HCT116 (cell line): ENCODE measurements at regions not wholly inside any gene's neighbourhood (a gene's known extent, or its start where the extent isn't known, plus 50 kb on each side); places are given as distances from the start of the nearest gene placed in this dataset.

Experiments
- ATAC-seq: fragments of 200-7000 bp; cut with Tn5 transposase; 2 replicates; pipeline ENCODE4 v1.9.1; 2020; ENCODE audit warnings: mild to moderate bottlenecking, moderate library complexity
- BruUV-seq: library from RNA; stranded (reverse); fragments of 400-500 nt; replicated peaks from 2 replicates; lab custom pipeline; 2021; lab: Mats Ljungman, UMichigan
- CTCF ChIA-PET: fragments of 300-600 bp; sonication (Branson Sonifier 250); formaldehyde crosslinking; loops from one replicate; lab custom pipeline; 2021; ENCODE audit warnings: antibody characterized with exemption; lab: Charles Lee
- POLR2A ChIA-PET: fragments of 300-600, 350-600 bp; sonication (Branson Sonifier 250); formaldehyde crosslinking; loops from one replicate; lab custom pipeline; 2021; ENCODE audit warnings: antibody characterized with exemption; lab: Charles Lee
- RAD21 ChIA-PET, 2 experiments: fragments of 300-600 bp; sonication (Branson Sonifier 250); formaldehyde crosslinking; loops; one replicate each; lab custom pipeline; 2023; ENCODE audit warnings: low total read pairs in 2 of 2; ENCODE audit not compliant: uncharacterized antibody in 2 of 2, unreplicated experiment in 2 of 2, low non-redundant PET in 1 of 2; lab: Charles Lee
- DNase-seq: peaks from one replicate; pipeline ENCODE4 v3.0.0-alpha.2; 2010; ENCODE audit warnings: low read depth, low spot score
- H2AFZ ChIP-seq: fragments of 200-600 bp; shearing (Covaris generic), sonication (generic); 2 replicates; pipeline ENCODE4 v1.6.1; 2017; ENCODE audit warnings: low read depth, mixed run types, mixed read lengths, antibody characterized with exemption, low read length; ENCODE audit not compliant: poor library complexity, severe bottlenecking
- H3K27ac ChIP-seq: 2 replicates; pipeline ENCODE4 v1.5.1; 2012; ENCODE audit warnings: low read depth, low read length
- H3K27me3 ChIP-seq: fragments of 200-600 bp; sonication (generic); 2 replicates; pipeline ENCODE4 v1.6.1; 2016; ENCODE audit warnings: mixed run types, low read length, mixed read lengths; ENCODE audit not compliant: insufficient read depth
- H3K36me3 ChIP-seq, 2 experiments: fragments of 200-500 bp in 1 of 2; fragments of 200-600 bp in 1 of 2; sonication (Bioruptor generic) in 1 of 2; sonication (generic) in 1 of 2; 2 replicates each; pipeline versions ENCODE4 v1.5.1 to v1.6.1; 2014 to 2016; ENCODE audit warnings: low read length in 2 of 2, inconsistent platforms in 1 of 2, mixed read lengths in 1 of 2, mixed run types in 1 of 2; ENCODE audit not compliant: insufficient read depth in 2 of 2, control insufficient read depth in 1 of 2
- H3K4me1 ChIP-seq, 2 experiments: fragments of 200-600 bp in 1 of 2; sonication (generic) in 1 of 2; 2 replicates each; pipeline versions ENCODE4 v1.5.1 to v1.6.1; 2012 to 2017; ENCODE audit warnings: low read length in 2 of 2, inconsistent platforms in 1 of 2, mild to moderate bottlenecking in 1 of 2, mixed read lengths in 1 of 2, mixed run types in 1 of 2, moderate library complexity in 1 of 2; ENCODE audit not compliant: insufficient read depth in 2 of 2, control insufficient read depth in 1 of 2
- H3K4me2 ChIP-seq: fragments of 200-600 bp; sonication (generic); 2 replicates; pipeline ENCODE4 v1.6.1; 2017; ENCODE audit warnings: mixed run types, low read length, mixed read lengths
- H3K4me3 ChIP-seq, 2 experiments: fragments of 200-600 bp in 1 of 2; sonication (generic) in 1 of 2; replicated peaks in 1 of 2; 2 replicates each; pipeline ENCODE4 v1.5.1; 2011 to 2016; ENCODE audit warnings: low read length in 2 of 2, control low read depth in 1 of 2, low read depth in 1 of 2, mild to moderate bottlenecking in 1 of 2, mixed read lengths in 1 of 2, mixed run types in 1 of 2
- H3K79me2 ChIP-seq: fragments of 200-600 bp; sonication (generic); 2 replicates; pipeline ENCODE4 v1.6.1; 2017; ENCODE audit warnings: mild to moderate bottlenecking, mixed run types, low read length, moderate library complexity, mixed read lengths; ENCODE audit not compliant: insufficient read depth
- H3K9ac ChIP-seq: fragments of 200-600 bp; sonication (generic); 2 replicates; pipeline ENCODE4 v1.6.1; 2016; ENCODE audit warnings: low read length, mixed read lengths
- H3K9me2 ChIP-seq: fragments of 200-600 bp; sonication (generic), shearing (Covaris generic); 2 replicates; pipeline ENCODE4 v1.6.1; 2017; ENCODE audit warnings: mixed run types, mild to moderate bottlenecking, moderate library complexity; ENCODE audit not compliant: insufficient read depth
- H3K9me3 ChIP-seq, 2 experiments: fragments of 200-500 bp in 1 of 2; fragments of 200-600 bp in 1 of 2; sonication (Bioruptor generic) in 1 of 2; sonication (generic) in 1 of 2; 2 replicates each; pipeline ENCODE4 v1.6.1; 2014 to 2017; ENCODE audit warnings: low read length in 2 of 2, mixed read lengths in 2 of 2, inconsistent platforms in 1 of 2, low read depth in 1 of 2, mild to moderate bottlenecking in 1 of 2, mixed run types in 1 of 2, moderate library complexity in 1 of 2; ENCODE audit not compliant: control insufficient read depth in 1 of 2, insufficient read depth in 1 of 2
- H4K20me1 ChIP-seq: fragments of 200-600 bp; sonication (generic), shearing (Covaris generic); 2 replicates; pipeline ENCODE4 v1.6.1; 2017; ENCODE audit warnings: mixed run types, mild to moderate bottlenecking, moderate library complexity; ENCODE audit not compliant: insufficient read depth
- CEBPB ChIP-seq: IDR thresholded peaks from 2 replicates; pipeline ENCODE4 v1.6.1; 2012; ENCODE audit warnings: low read depth
- CTCF ChIP-seq, 3 experiments: fragments of 200-600 bp in 1 of 3; sonication (generic) in 1 of 3; IDR thresholded peaks in 2 of 3; conservative IDR thresholded peaks in 1 of 3; 2 replicates each; pipeline ENCODE4 v1.5.1; 2012 to 2017; ENCODE audit warnings: low read depth in 2 of 3, low read length in 2 of 3, antibody characterized with exemption in 1 of 3, borderline replicate concordance in 1 of 3, control low read depth in 1 of 3, mild to moderate bottlenecking in 1 of 3, mixed read lengths in 1 of 3, mixed run types in 1 of 3, moderate library complexity in 1 of 3; ENCODE audit not compliant: insufficient read depth in 1 of 3
- ELF1 ChIP-seq: IDR thresholded peaks from 2 replicates; pipeline ENCODE4 v1.6.1; 2012; ENCODE audit warnings: low read depth, borderline replicate concordance
- EZH2 ChIP-seq: fragments of 200-600 bp; sonication (generic); IDR thresholded peaks from 2 replicates; pipeline ENCODE4 v1.6.1; 2017; ENCODE audit warnings: antibody characterized with exemption, mixed run types
- EZH2phosphoT487 ChIP-seq: fragments of 200-600 bp; IDR thresholded peaks from 2 replicates; pipeline ENCODE4 v1.6.1; 2018; ENCODE audit warnings: antibody characterized with exemption, borderline replicate concordance
- JUND ChIP-seq: IDR thresholded peaks from 2 replicates; pipeline ENCODE4 v1.6.1; 2012
- MAX ChIP-seq: IDR thresholded peaks from 2 replicates; pipeline ENCODE4 v1.6.1; 2012
- REST ChIP-seq: IDR thresholded peaks from 2 replicates; pipeline ENCODE4 v1.6.1; 2012; ENCODE audit warnings: low read depth
- SP1 ChIP-seq: IDR thresholded peaks from 2 replicates; pipeline ENCODE4 v1.6.1; 2012; ENCODE audit warnings: low read depth
- SRF ChIP-seq: IDR thresholded peaks from 2 replicates; pipeline ENCODE4 v1.6.1; 2012; ENCODE audit warnings: low read depth
- YY1 ChIP-seq: IDR thresholded peaks from 2 replicates; pipeline ENCODE4 v1.6.1; 2011; ENCODE audit warnings: low read length, low read depth, moderate library complexity, mild to moderate bottlenecking; ENCODE audit not compliant: insufficient replicate concordance; ENCODE audit errors: extremely low read depth
- ZFX ChIP-seq: fragments of 450-650 bp; IDR thresholded peaks from 2 replicates; pipeline ENCODE4 v1.6.1; 2017
- ZNF274 ChIP-seq: fragments of 200-500 bp; sonication (Bioruptor generic); IDR thresholded peaks from 2 replicates; pipeline ENCODE4 v1.6.1; 2014; ENCODE audit warnings: mild to moderate bottlenecking, low read depth, low read length, inconsistent platforms
- intact Hi-C: fragments of 100-400 bp; cut with micrococcal nuclease; formaldehyde crosslinking; loops from 2 replicates; pipeline ENCODE4 v1.10.0; 2022

- H3K79me2 ChIP-seq = no peaks in the 10 kb centered on the region
- H3K4me3 ChIP-seq = no peak overlapping the region
- ChIA-PET POLR2A (no interaction called here), RAD21 (no interaction called here), CTCF (no interaction called here)
- H3K36me3 ChIP-seq = no peaks in the 10 kb centered on the region
- DNase-seq (no peak), ATAC-seq (no peak)
- BruUV-seq = no TSS peak
- H4K20me1 ChIP-seq = no peaks in the 10 kb centered on the region
- H2AFZ ChIP-seq = no peak overlapping the region
- no peaks in the 10 kb centered on the region for H3K9me3 ChIP-seq
- no peaks in the 10 kb centered on the region for H3K9me2 ChIP-seq
- TF ChIP-seq ZFX (no peak), MAX (no peak), SRF (no peak), EZH2 (no peak)
- H3K4me1 ChIP-seq = peaks cover 0 to 9% of the 10 kb centered on the region in 2 experiments; a peak in 2 of 4 replicates
- H3K9ac ChIP-seq = no peak overlapping the region
- H3K27me3 ChIP-seq = no peaks in the 10 kb centered on the region
- no peak overlapping the region for H3K27ac ChIP-seq
- intact Hi-C loops = no loop called here
- no peak overlapping the region for H3K4me2 ChIP-seq
These were observed 107.9 kb downstream of the FHDC1 start for GRCh38 chr4:153044036-153044435.

GRCh38 chr4:153045111-153045982 is 109.2 kb downstream of the FHDC1 start:
- Histone ChIP-seq H3K9ac (no peak overlapping the region), H3K4me2 (peak overlapping the region; percentile 1; the same call in 1 of the 2 replicates), H3K9me3 (no peaks in the 10 kb centered on the region), H3K27ac (no peak overlapping the region), H3K36me3 (no peaks in the 10 kb centered on the region), H3K4me1 (peaks cover 0 to 9% of the 10 kb centered on the region in 2 experiments; a peak in 2 of 4 replicates), H4K20me1 (no peaks in the 10 kb centered on the region), H3K9me2 (no peaks in the 10 kb centered on the region), H3K79me2 (no peaks in the 10 kb centered on the region), H3K27me3 (no peaks in the 10 kb centered on the region), H3K4me3 (no peak overlapping the region), H2AFZ (no peak overlapping the region)
- ChIA-PET RAD21 (no interaction called here), POLR2A (no interaction called here), CTCF (no interaction called here)
- intact Hi-C loops = no loop called here
- BruUV-seq = no TSS peak
- DNase-seq = no peak
- no peak for ATAC-seq
- TF ChIP-seq CTCF (IDR thresholded peaks at IDR 0.05 in 2 of 3, conservative IDR thresholded peaks at IDR 0.05 in 1 of 3; ENCODE audit: borderline replicate concordance in 1 of 3, insufficient read depth in 1 of 3, low read depth in 2 of 3, low read length in 2 of 3) (no peak), EZH2 (no peak), ZNF274 (no peak), REST (no peak), YY1 (no peak), JUND (no peak), ZFX (no peak), SP1 (no peak), ELF1 (no peak), EZH2phosphoT487 (no peak), CEBPB (no peak)
